Heart right ventricle (tissue), 16 donors: ENCODE measurements at regions not wholly inside any gene's neighbourhood (a gene's known extent, or its start where the extent isn't known, plus 50 kb on each side); places are given as distances from the start of the nearest gene placed in this dataset.
A peak's percentile ranks its signal among the peaks of the same experiment; 100 is the strongest.
"Not testable (repeated sequence)": the region's sequence is repeated elsewhere in the genome, so short reads cannot be mapped to it uniquely, and the experiment has no call there.

ENCODE experiments used
- ATAC-seq, 8 donors: fragments of 200-7000 bp; cut with Tn5 transposase; one replicate each; pipeline ENCODE4 v1.9.1; 2020; ENCODE audit warnings: mild to moderate bottlenecking in 8 of 8, moderate library complexity in 8 of 8, moderate number of reproducible peaks in 1 of 8
- DNase-seq, 2 donors: peaks; one replicate each; pipeline ENCODE4 v3.0.0-alpha.2; 2020
- H3K27ac ChIP-seq, 10 donors: fragments of 200-600 bp; sonication (generic) in 2 of 10; one replicate each; pipeline versions ENCODE4 v1.5.0 to v1.8.0; 2020 to 2022; ENCODE audit warnings: mild to moderate bottlenecking in 3 of 10
- H3K27me3 ChIP-seq, 7 donors: fragments of 200-600 bp; one replicate each; pipeline ENCODE4 v1.8.0; 2021 to 2022; ENCODE audit warnings: mild to moderate bottlenecking in 2 of 7
- H3K36me3 ChIP-seq, 9 donors: fragments of 200-600 bp; sonication (generic) in 1 of 9; one replicate each; pipeline versions ENCODE4 v1.5.0 to v1.8.0; 2020 to 2022; ENCODE audit warnings: mild to moderate bottlenecking in 2 of 9
- H3K4me1 ChIP-seq, 9 donors: fragments of 200-600 bp; sonication (generic) in 1 of 9; one replicate each; pipeline versions ENCODE4 v1.5.0 to v1.8.0; 2020 to 2022; ENCODE audit warnings: mild to moderate bottlenecking in 4 of 9
- H3K4me3 ChIP-seq, 10 donors: fragments of 200-600 bp; sonication (generic) in 2 of 10; one replicate each; pipeline versions ENCODE4 v1.5.0 to v1.8.0; 2020 to 2022; ENCODE audit warnings: mild to moderate bottlenecking in 7 of 10, moderate library complexity in 2 of 10
- H3K9me3 ChIP-seq, 11 donors: fragments of 200-600 bp in 10 of 11; sonication (generic) in 2 of 11; one replicate each; pipeline versions ENCODE4 v1.5.0 to v1.8.0; 2013 to 2022; ENCODE audit warnings: mild to moderate bottlenecking in 2 of 11, control low read depth in 1 of 11, moderate library complexity in 1 of 11
- CTCF ChIP-seq, 9 donors: fragments of 200-600 bp; sonication (generic) in 2 of 9; IDR thresholded peaks; one replicate each; pipeline versions ENCODE4 v1.5.0 to v1.8.0; 2021 to 2022; ENCODE audit warnings: antibody characterized with exemption in 9 of 9, mild to moderate bottlenecking in 5 of 9, moderate library complexity in 1 of 9
- WGBS, 2 donors: extraction: QIAGEN DNeasy Blood & Tissue Kit; methylation state at CpG; one replicate each; pipeline ENCODE4 v1.1.7; 2013; ENCODE audit warnings: inconsistent platforms in 1 of 2; 5-methylcytosine and 5-hydroxymethylcytosine counted together
- intact Hi-C, 10 donors: fragments of 100-400 bp; cut with DNase I; formaldehyde crosslinking; loops; one replicate each; pipeline versions ENCODE4 v1.11.1 to v1.14.2; 2022
- donor health status: Arrhythmogenic right ventricular cardiomyopathy.
- donor health status: ischemic (EF 13 %, LVEDD 7.1; RV severe dilation, severe dysfunction).
- donor health status: healthy with polysubstance abuse.
- donor health status: DM: no; HTN: yes; CAD: no.
- donor health status: DM: no; HTN: no; CAD: no.
- donor health status: ischemic (EF 25% LVEDD 6.9; RV normal size, moderate dysfunction).
- donor health status: ischemic (EF 25% LVEDD 5.7; RV mildly dilated, moderate dysfunction).
- donor health status: healthy.
- donor health status: DM: yes; HTN: yes; CAD: no.
- donor health status: Ischemic cardiomyopathy.
- donor health status: ischemic (EF 35%, LVEDD 5.7; RV mildly dilated, moderate dysfunction).
- donor health status: nonischemic (EF 11% LVEDD 7.7; RV severe dilation, severe dysfunction).
- donor health status: DM: yes; HTN: yes; CAD: no.
- donor health status: PGD.
- donor health status: ischemic (EF 29% LVEDD 5.4; RV normal size, mild dysfunction).
- donor health status: nonischemic (EF 23%, LVEDD 6.1; RV moderate dilation, normal function).

DNA sequence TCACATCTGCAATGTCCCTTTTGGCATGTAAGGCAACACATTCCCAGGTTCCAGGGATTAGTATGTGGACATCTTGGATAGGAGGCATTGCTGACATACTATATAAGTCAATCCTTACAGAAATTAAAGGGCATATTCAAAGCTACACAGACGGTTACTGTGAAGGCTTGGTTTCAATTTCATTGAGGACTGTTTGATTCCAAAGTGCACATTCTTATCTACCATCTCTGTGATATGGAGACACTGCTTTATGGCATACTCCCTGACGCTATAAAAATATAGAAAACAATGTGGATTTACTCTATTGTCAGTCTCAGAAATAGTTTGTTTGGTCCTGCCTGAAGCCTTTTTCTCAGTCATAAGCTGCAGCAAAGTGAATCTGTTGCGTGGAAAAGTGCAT, 1486.7 kb downstream of the FAM181B start:
- H3K27me3 ChIP-seq: peaks cover 0 to 6% (median 0%) of the 10 kb centered on the region in 7 donors
- no peak for DNase-seq
- H3K4me3 ChIP-seq: no peak overlapping the region
- 69 to 83% methylated on average over 3 of the region's 3 CpGs for WGBS, 2 donors
- no peak for TF ChIP-seq CTCF (IDR thresholded peaks at IDR 0.05)
- no peaks in the 10 kb centered on the region for H3K9me3 ChIP-seq
- H3K36me3 ChIP-seq: no peaks in the 10 kb centered on the region
- ATAC-seq: no peak
- no peak overlapping the region for H3K27ac ChIP-seq
- H3K4me1 ChIP-seq: no peaks in the 10 kb centered on the region
- intact Hi-C loops: no loop called here

GRCh38 chr11:81245791-81246190, 1487.9 kb downstream of the FAM181B start:
- H3K4me1 ChIP-seq: no peaks in the 10 kb centered on the region
- H3K9me3 ChIP-seq: no peaks in the 10 kb centered on the region
- ATAC-seq (no peak), DNase-seq (no peak)
- WGBS, 2 donors: 74 to 78% methylated on average over 3 of the region's 3 CpGs
- TF ChIP-seq CTCF (IDR thresholded peaks at IDR 0.05): no peak
- intact Hi-C loops: no loop called here
- no peak overlapping the region for H3K27ac ChIP-seq
- H3K27me3 ChIP-seq: peaks cover 0 to 6% (median 0%) of the 10 kb centered on the region in 7 donors
- no peak overlapping the region for H3K4me3 ChIP-seq
- H3K36me3 ChIP-seq: no peaks in the 10 kb centered on the region

- Histone ChIP-seq H3K27ac (no peak overlapping the region), H3K36me3 (no peaks in the 10 kb centered on the region), H3K4me3 (no peak overlapping the region), H3K9me3 (no peaks in the 10 kb centered on the region), H3K27me3 (peaks cover 0 to 6% (median 0%) of the 10 kb centered on the region in 7 donors), H3K4me1 (no peaks in the 10 kb centered on the region)
- no peak for TF ChIP-seq CTCF (IDR thresholded peaks at IDR 0.05)
- WGBS, 2 donors: 66 to 71% methylated on average over 5 of the region's 5 CpGs
- DNase-seq (no peak), ATAC-seq (no peak)
- intact Hi-C loops: no loop called here
Observed at GRCh38 chr11:81241672-81242275, 1491.9 kb downstream of the FAM181B start.

- WGBS, 2 donors: 83 to 89% methylated on average over 1 of the region's 1 CpG
- Histone ChIP-seq H3K4me3 (no peak overlapping the region), H3K27ac (no peak overlapping the region), H3K4me1 (no peaks in the 10 kb centered on the region), H3K9me3 (no peaks in the 10 kb centered on the region), H3K36me3 (no peaks in the 10 kb centered on the region), H3K27me3 (peaks cover 0 to under 1% (median 0%) of the 10 kb centered on the region in 7 donors)
- DNase-seq (peak in 1 of 2 donors; percentile 12), ATAC-seq (peak in 1 of 8 donors; percentile 71)
- intact Hi-C loops: no loop called here
- TF ChIP-seq CTCF (IDR thresholded peaks at IDR 0.05): peak in 8 of 9 donors; percentile 7 to 64 (median 44)
Observed at GRCh38 chr11:81237139-81237538, 1496.5 kb downstream of the FAM181B start.

DNA sequence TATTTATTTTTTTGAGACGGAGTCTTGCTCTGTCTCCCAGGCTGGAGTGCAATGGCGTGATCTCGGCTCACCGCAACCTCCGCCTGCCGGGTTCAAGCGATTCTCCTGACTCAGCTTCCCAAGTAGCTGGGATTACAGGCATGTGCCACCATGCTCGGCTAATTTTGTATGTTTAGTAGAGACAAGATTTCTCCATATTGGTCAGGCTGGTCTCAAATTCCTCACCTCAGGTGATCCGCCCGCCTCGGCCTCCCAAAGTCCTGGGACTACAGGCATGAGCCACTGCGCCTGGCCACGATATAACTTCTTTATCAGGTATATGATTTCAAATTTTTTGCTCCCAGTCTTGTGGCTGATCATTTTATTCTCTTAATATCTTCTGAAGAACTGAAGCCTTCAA, 1506.3 kb downstream of the FAM181B start:
- H3K4me1 ChIP-seq, DNase-seq, ATAC-seq, H3K9me3 ChIP-seq, intact Hi-C loops, H3K36me3 ChIP-seq, H3K27ac ChIP-seq, H3K4me3 ChIP-seq, H3K27me3 ChIP-seq: not testable (repeated sequence)
- WGBS, 2 donors: 95 to 96% methylated on average over 13 of the region's 13 CpGs
